Endothelial cell of umbilical vein (primary cell): ENCODE measurements at regions not wholly inside any gene's neighbourhood (a gene's known extent, or its start where the extent isn't known, plus 50 kb on each side); places are given as distances from the start of the nearest gene placed in this dataset.

ENCODE experiments used
- BruUV-seq: library from RNA; stranded (reverse); fragments of 400-500 nt; replicated peaks from 2 replicates; lab custom pipeline; 2021; lab: Mats Ljungman, UMichigan
- CTCF ChIA-PET: fragments of 300-600, 350-600 bp; sonication (Branson Sonifier 250); formaldehyde crosslinking; loops from one replicate; lab custom pipeline; 2021; ENCODE audit warnings: antibody characterized with exemption, inconsistent platforms; lab: Charles Lee
- POLR2A ChIA-PET: fragments of 300-600, 350-600 bp; sonication (Branson Sonifier 250); formaldehyde crosslinking; loops from one replicate; lab custom pipeline; 2021; ENCODE audit warnings: antibody characterized with exemption, inconsistent platforms; lab: Charles Lee
- DNase-seq: peaks from one replicate; pipeline ENCODE4 v3.0.0-alpha.2; 2011; ENCODE audit warnings: low read depth, low spot score
- FAIRE-seq: peaks from 2 replicates; lab custom pipeline; 2011; peaks lifted over from hg19 to GRCh38; lab: Jason Lieb, UNC
- H2AFZ ChIP-seq: 2 replicates; pipeline ENCODE4 v1.6.0; 2012; ENCODE audit warnings: low read depth, low read length, control low read depth, inconsistent platforms
- H3K27ac ChIP-seq: 2 replicates; pipeline ENCODE4 v1.5.1; 2011; ENCODE audit warnings: low read depth, mild to moderate bottlenecking, control low read depth, low read length, moderate library complexity; ENCODE audit not compliant: insufficient read depth
- H3K27me3 ChIP-seq, 2 experiments: 2 replicates each; pipeline versions ENCODE4 v1.6.0 to v1.6.1; 2011; ENCODE audit warnings: low read length in 2 of 2, mixed read lengths in 1 of 2; ENCODE audit not compliant: control insufficient read depth in 2 of 2, insufficient read depth in 2 of 2
- H3K36me3 ChIP-seq, 2 experiments: 2 replicates in 1 of 2; 3 replicates in 1 of 2; pipeline ENCODE4 v1.5.1; 2011; ENCODE audit warnings: low read length in 2 of 2, mild to moderate bottlenecking in 1 of 2, moderate library complexity in 1 of 2; ENCODE audit not compliant: control insufficient read depth in 2 of 2, insufficient read depth in 2 of 2; ENCODE audit errors: extremely low read depth in 1 of 2
- H3K4me1 ChIP-seq: 3 replicates; pipeline ENCODE4 v1.5.1; 2011; ENCODE audit warnings: mild to moderate bottlenecking, low read length; ENCODE audit not compliant: control insufficient read depth, insufficient read depth; ENCODE audit errors: extremely low read depth
- H3K4me2 ChIP-seq: 2 replicates; pipeline ENCODE4 v1.6.1; 2011; ENCODE audit warnings: low read length, control low read depth, mixed read lengths; ENCODE audit not compliant: insufficient read depth
- H3K4me3 ChIP-seq, 3 experiments: fragments of 200-600 bp in 1 of 3; sonication (generic), shearing (Covaris generic) in 1 of 3; replicated peaks in 1 of 3; 2 replicates each; pipeline ENCODE4 v1.5.1; 2011 to 2016; ENCODE audit warnings: control low read depth in 3 of 3, low read length in 3 of 3, mild to moderate bottlenecking in 2 of 3, inconsistent platforms in 1 of 3, low read depth in 1 of 3, moderate library complexity in 1 of 3; ENCODE audit not compliant: insufficient read depth in 1 of 3
- H3K79me2 ChIP-seq: 2 replicates; pipeline ENCODE4 v1.6.0; 2012; ENCODE audit warnings: low read length, inconsistent platforms; ENCODE audit not compliant: control insufficient read depth, insufficient read depth
- H3K9ac ChIP-seq: replicated peaks from 2 replicates; pipeline ENCODE3; 2011; ENCODE audit warnings: low read length, control low read depth; ENCODE audit not compliant: insufficient read depth; ENCODE audit errors: extremely low read depth
- H3K9me1 ChIP-seq: replicated peaks from 3 replicates; pipeline ENCODE4 v1.6.0; 2011; ENCODE audit warnings: mild to moderate bottlenecking, low read length; ENCODE audit not compliant: control insufficient read depth, insufficient read depth; ENCODE audit errors: extremely low read depth
- H3K9me3 ChIP-seq: replicated peaks from 2 replicates; pipeline ENCODE4 v1.5.1; 2012; ENCODE audit warnings: low read length, inconsistent platforms; ENCODE audit not compliant: control insufficient read depth, insufficient read depth
- H4K20me1 ChIP-seq: replicated peaks from 2 replicates; pipeline ENCODE3; 2011; ENCODE audit warnings: mild to moderate bottlenecking, low read length; ENCODE audit not compliant: control insufficient read depth, insufficient read depth; ENCODE audit errors: extremely low read depth
- CTCF ChIP-seq, 2 donors: IDR thresholded peaks; 1 replicate in 1 of 2; 2 replicates in 1 of 2; pipeline ENCODE4 v1.5.1; 2011; ENCODE audit warnings: low read length in 2 of 2, mild to moderate bottlenecking in 2 of 2, moderate library complexity in 2 of 2, control low read depth in 1 of 2, inconsistent platforms in 1 of 2, low read depth in 1 of 2; ENCODE audit not compliant: insufficient read depth in 1 of 2; ENCODE audit errors: extremely low read depth in 1 of 2
- EZH2 ChIP-seq: IDR thresholded peaks from 2 replicates; pipeline ENCODE4 v1.6.1; 2012; ENCODE audit warnings: borderline replicate concordance, low read depth, mild to moderate bottlenecking, moderate library complexity, low read length, inconsistent platforms; ENCODE audit not compliant: severe bottlenecking
- FOS ChIP-seq: IDR thresholded peaks from 2 replicates; pipeline ENCODE4 v1.6.1; 2011; ENCODE audit warnings: mild to moderate bottlenecking, low read length, moderate library complexity, borderline replicate concordance; ENCODE audit not compliant: insufficient read depth
- GATA2 ChIP-seq: IDR thresholded peaks from 2 replicates; pipeline ENCODE4 v1.7.0; 2011; ENCODE audit warnings: low read depth, mild to moderate bottlenecking, moderate library complexity, mixed read lengths, low read length; ENCODE audit not compliant: insufficient read length, insufficient read depth
- JUN ChIP-seq: IDR thresholded peaks from 2 replicates; pipeline ENCODE4 v1.6.1; 2011; ENCODE audit warnings: borderline replicate concordance, low read depth; ENCODE audit not compliant: insufficient read length, insufficient read depth
- MAX ChIP-seq: IDR thresholded peaks from 2 replicates; pipeline ENCODE4 v1.6.1; 2011; ENCODE audit not compliant: insufficient read depth, insufficient read length
- MYC ChIP-seq: IDR thresholded peaks from one replicate; pipeline ENCODE4 v1.6.1; 2011; ENCODE audit warnings: mild to moderate bottlenecking, low read depth, low read length
- POLR2A ChIP-seq: IDR thresholded peaks from 2 replicates; pipeline ENCODE4 v1.6.1; 2012; ENCODE audit warnings: low read depth, mild to moderate bottlenecking, control low read depth, low read length
- POLR2AphosphoS5 ChIP-seq: IDR thresholded peaks from 2 replicates; pipeline ENCODE4 v1.6.1; 2012; ENCODE audit warnings: low read depth, mild to moderate bottlenecking, control low read depth, low read length, moderate library complexity; ENCODE audit not compliant: insufficient read depth
- dilution Hi-C: fragments of 300-500 bp; cut with MboI; formaldehyde crosslinking; loops from one replicate; pipeline ENCODE4 v1.15.0; 2019; ENCODE audit warnings: low sequenced_read_pairs; ENCODE audit not compliant: extremely low pct_ligation_motif_present
- intact Hi-C: fragments of 100-400 bp; cut with micrococcal nuclease; formaldehyde crosslinking; loops from one replicate; pipeline ENCODE4 v1.10.0; 2022

- H3K4me2 ChIP-seq = no peak overlapping the region
- BruUV-seq = no TSS peak
- no peaks in the 10 kb centered on the region for H3K9me1 ChIP-seq
- H3K9ac ChIP-seq = no peak overlapping the region
- no peaks in the 10 kb centered on the region for H3K36me3 ChIP-seq
- DNase-seq = no peak
- no peaks in the 10 kb centered on the region for H3K4me1 ChIP-seq
- no peaks in the 10 kb centered on the region for H3K79me2 ChIP-seq
- H3K4me3 ChIP-seq = no peak overlapping the region
- no peak for FAIRE-seq
- H4K20me1 ChIP-seq = no peaks in the 10 kb centered on the region
- CTCF ChIA-PET = interaction anchor here (0.9 kb wide), 1 partner anchor 20 kb away, joined by 3 read pairs; no protein-coding TSS in a partner anchor
- dilution Hi-C loops (no loop called here), intact Hi-C loops (no loop called here)
- no peaks in the 10 kb centered on the region for H3K9me3 ChIP-seq
- no peak overlapping the region for H3K27ac ChIP-seq
- H3K27me3 ChIP-seq = peaks cover 9 to 10% of the 10 kb centered on the region in 2 experiments
- TF ChIP-seq MYC = no peak
- TF ChIP-seq GATA2 = no peak
- TF ChIP-seq POLR2AphosphoS5 = no peak
- POLR2A ChIA-PET = no interaction called here
- no peak overlapping the region for H2AFZ ChIP-seq
Measured at GRCh38 chr5:56668996-56669395, 146.4 kb upstream of the MAP3K1 start.

- Histone ChIP-seq H3K36me3 (no peaks in the 10 kb centered on the region), H3K79me2 (no peaks in the 10 kb centered on the region), H3K9ac (no peak overlapping the region), H3K27me3 (peaks cover 11 to 15% of the 10 kb centered on the region in 2 experiments), H3K4me2 (no peak overlapping the region), H3K9me3 (no peaks in the 10 kb centered on the region), H3K27ac (no peak overlapping the region), H4K20me1 (no peaks in the 10 kb centered on the region), H3K4me1 (no peaks in the 10 kb centered on the region), H3K4me3 (no peak overlapping the region), H3K9me1 (no peaks in the 10 kb centered on the region), H2AFZ (no peak overlapping the region)
- POLR2A ChIA-PET = no interaction called here
- no TSS peak for BruUV-seq
- dilution Hi-C loops = no loop called here
- no peak for TF ChIP-seq JUN
- no peak for TF ChIP-seq POLR2AphosphoS5
- no peak for TF ChIP-seq FOS
- TF ChIP-seq MAX = no peak
- no peak for TF ChIP-seq MYC
- no peak for TF ChIP-seq EZH2
- no peak for TF ChIP-seq POLR2A
- no peak for TF ChIP-seq GATA2
- no peak for TF ChIP-seq CTCF (IDR thresholded peaks at IDR 0.05; ENCODE audit: extremely low read depth in 1 of 2, insufficient read depth in 1 of 2, low read depth in 1 of 2, low read length in 2 of 2)
- DNase-seq (no peak), FAIRE-seq (no peak)
- intact Hi-C loops = no loop called here
- CTCF ChIA-PET = no interaction called here
Measured at GRCh38 chr5:56667692-56668091, 147.7 kb upstream of the MAP3K1 start.
